ENCODE measurements at regions not wholly inside any gene's neighbourhood (a gene's known extent, or its start where the extent isn't known, plus 50 kb on each side); places are given as distances from the start of the nearest gene placed in this dataset.

- ChIA-PET CTCF (interaction anchor here (1.6 kb wide), 1 partner anchor 498 kb away, joined by 4 read pairs; no protein-coding TSS in a partner anchor), POLR2A (no interaction called here)
- Histone ChIP-seq H3K9me2 (no peaks in the 10 kb centered on the region), H3F3A (replicated peaks; ENCODE audit: insufficient read depth) (no peaks in the 10 kb centered on the region), H3K79me2 (ENCODE audit: insufficient read depth) (no peaks in the 10 kb centered on the region), H3K27me3 (ENCODE audit: insufficient read depth) (no peaks in the 10 kb centered on the region; the same call in 1 of the 2 replicates), H2AFZ (ENCODE audit: low read depth) (no peak overlapping the region), H4K20me1 (ENCODE audit: insufficient read depth) (no peaks in the 10 kb centered on the region), H3K9ac (no peak overlapping the region), H3K27ac (ENCODE audit: low read depth in 2 of 2, low read length in 1 of 2) (no peak overlapping the region), H3K4me1 (ENCODE audit: control insufficient read depth in 1 of 2, insufficient read depth in 2 of 2, low read depth in 1 of 2, low read length in 1 of 2) (no peaks in the 10 kb centered on the region), H3K4me3 (ENCODE audit: low read depth in 2 of 2, low read length in 1 of 2) (no peak overlapping the region), H3K4me2 (no peak overlapping the region), H3K9me3 (no peaks in the 10 kb centered on the region), H3K36me3 (replicated peaks in 1 of 2; ENCODE audit: control insufficient read depth in 1 of 2, insufficient read depth in 2 of 2, low read length in 1 of 2) (no peaks in the 10 kb centered on the region)
- no peak for DNase-seq
- WGBS (ENCODE audit: low lambda C conversion rate): 14% methylated on average over 10 of the region's 10 CpGs
- TF ChIP-seq FOSL2 (IDR thresholded peaks at IDR 0.05; ENCODE audit: borderline replicate concordance, low read depth) (no peak), NRF1 (IDR thresholded peaks at IDR 0.05; ENCODE audit: low read depth, low read length) (no peak), USF1 (IDR thresholded peaks at IDR 0.05; ENCODE audit: borderline replicate concordance, low read depth) (no peak), CTCF (IDR thresholded peaks at IDR 0.05) (no peak), GATA2 (CRISPR knock-in tag; IDR thresholded peaks at IDR 0.05) (no peak), RFX5 (IDR thresholded peaks at IDR 0.05; ENCODE audit: low read length) (no peak), EP300 (IDR thresholded peaks at IDR 0.05; ENCODE audit: borderline replicate concordance in 1 of 2, low read depth in 1 of 2, low read length in 1 of 2) (no peak), RAD21 (IDR thresholded peaks at IDR 0.05; ENCODE audit: low read length) (no peak), MEF2A (IDR thresholded peaks at IDR 0.05; ENCODE audit: borderline replicate concordance, low read depth) (no peak), SMC3 (IDR thresholded peaks at IDR 0.05; ENCODE audit: low read depth, low read length) (no peak)
- TF ChIP-seq, protein P1, sequence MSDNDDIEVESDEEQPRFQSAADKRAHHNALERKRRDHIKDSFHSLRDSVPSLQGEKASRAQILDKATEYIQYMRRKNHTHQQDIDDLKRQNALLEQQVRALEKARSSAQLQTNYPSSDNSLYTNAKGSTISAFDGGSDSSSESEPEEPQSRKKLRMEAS (IDR thresholded peaks at IDR 0.05; ENCODE audit: low read depth): no peak
- TF ChIP-seq, protein P2, sequence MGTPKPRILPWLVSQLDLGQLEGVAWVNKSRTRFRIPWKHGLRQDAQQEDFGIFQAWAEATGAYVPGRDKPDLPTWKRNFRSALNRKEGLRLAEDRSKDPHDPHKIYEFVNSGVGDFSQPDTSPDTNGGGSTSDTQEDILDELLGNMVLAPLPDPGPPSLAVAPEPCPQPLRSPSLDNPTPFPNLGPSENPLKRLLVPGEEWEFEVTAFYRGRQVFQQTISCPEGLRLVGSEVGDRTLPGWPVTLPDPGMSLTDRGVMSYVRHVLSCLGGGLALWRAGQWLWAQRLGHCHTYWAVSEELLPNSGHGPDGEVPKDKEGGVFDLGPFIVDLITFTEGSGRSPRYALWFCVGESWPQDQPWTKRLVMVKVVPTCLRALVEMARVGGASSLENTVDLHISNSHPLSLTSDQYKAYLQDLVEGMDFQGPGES (IDR thresholded peaks at IDR 0.05; ENCODE audit: low read depth, low read length): no peak
- TF ChIP-seq, protein P3, sequence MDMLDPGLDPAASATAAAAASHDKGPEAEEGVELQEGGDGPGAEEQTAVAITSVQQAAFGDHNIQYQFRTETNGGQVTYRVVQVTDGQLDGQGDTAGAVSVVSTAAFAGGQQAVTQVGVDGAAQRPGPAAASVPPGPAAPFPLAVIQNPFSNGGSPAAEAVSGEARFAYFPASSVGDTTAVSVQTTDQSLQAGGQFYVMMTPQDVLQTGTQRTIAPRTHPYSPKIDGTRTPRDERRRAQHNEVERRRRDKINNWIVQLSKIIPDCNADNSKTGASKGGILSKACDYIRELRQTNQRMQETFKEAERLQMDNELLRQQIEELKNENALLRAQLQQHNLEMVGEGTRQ (IDR thresholded peaks at IDR 0.05; ENCODE audit: borderline replicate concordance, low read depth, low read length): no peak
- TF ChIP-seq, protein P4, sequence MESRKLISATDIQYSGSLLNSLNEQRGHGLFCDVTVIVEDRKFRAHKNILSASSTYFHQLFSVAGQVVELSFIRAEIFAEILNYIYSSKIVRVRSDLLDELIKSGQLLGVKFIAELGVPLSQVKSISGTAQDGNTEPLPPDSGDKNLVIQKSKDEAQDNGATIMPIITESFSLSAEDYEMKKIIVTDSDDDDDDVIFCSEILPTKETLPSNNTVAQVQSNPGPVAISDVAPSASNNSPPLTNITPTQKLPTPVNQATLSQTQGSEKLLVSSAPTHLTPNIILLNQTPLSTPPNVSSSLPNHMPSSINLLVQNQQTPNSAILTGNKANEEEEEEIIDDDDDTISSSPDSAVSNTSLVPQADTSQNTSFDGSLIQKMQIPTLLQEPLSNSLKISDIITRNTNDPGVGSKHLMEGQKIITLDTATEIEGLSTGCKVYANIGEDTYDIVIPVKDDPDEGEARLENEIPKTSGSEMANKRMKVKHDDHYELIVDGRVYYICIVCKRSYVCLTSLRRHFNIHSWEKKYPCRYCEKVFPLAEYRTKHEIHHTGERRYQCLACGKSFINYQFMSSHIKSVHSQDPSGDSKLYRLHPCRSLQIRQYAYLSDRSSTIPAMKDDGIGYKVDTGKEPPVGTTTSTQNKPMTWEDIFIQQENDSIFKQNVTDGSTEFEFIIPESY (IDR thresholded peaks at IDR 0.05; ENCODE audit: borderline replicate concordance, low read depth): no peak
Measured at GRCh38 chr13:111946214-111946613, 120.7 kb upstream of the SOX1 start.

All from SK-N-SH (cell line).